ENCODE measurements at regions not wholly inside any gene's neighbourhood (a gene's known extent, or its start where the extent isn't known, plus 50 kb on each side); places are given as distances from the start of the nearest gene placed in this dataset.

- no peak overlapping the region for H3K4me3 ChIP-seq (ENCODE audit: low read length)
- no peak for ATAC-seq
- H3K27ac ChIP-seq (ENCODE audit: low read depth, low read length), result no peak overlapping the region
- H3K9me3 ChIP-seq (ENCODE audit: control insufficient read depth in 2 of 3, low read length in 3 of 3), result no peaks in the 10 kb centered on the region
- H3K36me3 ChIP-seq (ENCODE audit: control insufficient read depth in 2 of 3, insufficient read depth in 3 of 3, low read length in 3 of 3), result no peaks in the 10 kb centered on the region
- ChIA-PET CTCF (no interaction called here), POLR2A (no interaction called here)
- H3K9me3 Mint-ChIP-seq, result peaks cover 0 to 12% (median 0%) of the 10 kb centered on the region in 11 donors
- intact Hi-C loops (cut with micrococcal nuclease), result no loop called here
- H3K4me3 Mint-ChIP-seq, result no peak overlapping the region
- H3K27me3 Mint-ChIP-seq, result peaks cover 0 to 15% (median 7%) of the 10 kb centered on the region in 5 donors
- no peak overlapping the region for H3K27ac Mint-ChIP-seq
- H3K4me1 ChIP-seq (ENCODE audit: control insufficient read depth in 2 of 2, insufficient read depth in 2 of 2, low read length in 2 of 2), result no peaks in the 10 kb centered on the region
- H3K36me3 Mint-ChIP-seq, result peaks cover 0 to 23% (median 0%) of the 10 kb centered on the region in 5 donors
- no peak for DNase-seq
- H3K4me1 Mint-ChIP-seq, result peaks cover 0 to 10% (median 0%) of the 10 kb centered on the region in 7 donors
- H3K27me3 ChIP-seq (ENCODE audit: control insufficient read depth in 2 of 2, insufficient read depth in 2 of 2, low read length in 2 of 2), result no peaks in the 10 kb centered on the region
Observed at GRCh38 chr5:82384034-82384750, 106.0 kb upstream of the RPS23 start.

GRCh38 chr5:82381591-82381990 lies 103.4 kb upstream of the RPS23 start:
- Histone ChIP-seq H3K9me3 (ENCODE audit: control insufficient read depth in 2 of 3, low read length in 3 of 3) (no peaks in the 10 kb centered on the region), H3K36me3 (ENCODE audit: control insufficient read depth in 2 of 3, insufficient read depth in 3 of 3, low read length in 3 of 3) (no peaks in the 10 kb centered on the region), H3K4me1 (ENCODE audit: control insufficient read depth in 2 of 2, insufficient read depth in 2 of 2, low read length in 2 of 2) (no peaks in the 10 kb centered on the region), H3K27me3 (ENCODE audit: control insufficient read depth in 2 of 2, insufficient read depth in 2 of 2, low read length in 2 of 2) (no peaks in the 10 kb centered on the region), H3K27ac (ENCODE audit: low read depth, low read length) (no peak overlapping the region), H3K4me3 (ENCODE audit: low read length) (no peak overlapping the region)
- DNase-seq (no peak), ATAC-seq (no peak)
- no peak overlapping the region for H3K27ac Mint-ChIP-seq
- ChIA-PET CTCF (no interaction called here), POLR2A (no interaction called here)
- H3K9me3 Mint-ChIP-seq, result peaks cover 0 to 14% (median 0%) of the 10 kb centered on the region in 11 donors
- peaks cover 0 to 32% (median 0%) of the 10 kb centered on the region in 5 donors for H3K36me3 Mint-ChIP-seq
- no peak overlapping the region for H3K4me3 Mint-ChIP-seq
- H3K4me1 Mint-ChIP-seq, result peaks cover 0 to 4% (median 0%) of the 10 kb centered on the region in 7 donors
- peaks cover 0 to 9% (median 0%) of the 10 kb centered on the region in 5 donors for H3K27me3 Mint-ChIP-seq
- intact Hi-C loops (cut with micrococcal nuclease), result no loop called here

GRCh38 chr5:82376307-82376706 lies 98.2 kb upstream of the RPS23 start:
- H3K9me3 Mint-ChIP-seq, result peaks cover 0 to 33% (median 0%) of the 10 kb centered on the region in 11 donors
- peaks cover 0 to 47% (median 0%) of the 10 kb centered on the region in 5 donors for H3K36me3 Mint-ChIP-seq
- ChIA-PET POLR2A (no interaction called here), CTCF (no interaction called here)
- intact Hi-C loops (cut with micrococcal nuclease), result no loop called here
- Histone ChIP-seq H3K36me3 (ENCODE audit: control insufficient read depth in 2 of 3, insufficient read depth in 3 of 3, low read length in 3 of 3) (no peaks in the 10 kb centered on the region), H3K4me1 (ENCODE audit: control insufficient read depth in 2 of 2, insufficient read depth in 2 of 2, low read length in 2 of 2) (no peaks in the 10 kb centered on the region), H3K4me3 (ENCODE audit: low read length) (no peak overlapping the region), H3K9me3 (ENCODE audit: control insufficient read depth in 2 of 3, low read length in 3 of 3) (no peaks in the 10 kb centered on the region), H3K27me3 (ENCODE audit: control insufficient read depth in 2 of 2, insufficient read depth in 2 of 2, low read length in 2 of 2) (no peaks in the 10 kb centered on the region), H3K27ac (ENCODE audit: low read depth, low read length) (no peak overlapping the region)
- DNase-seq, result no peak
- peaks cover 0 to 11% (median 4%) of the 10 kb centered on the region in 5 donors for H3K27me3 Mint-ChIP-seq
- no peak overlapping the region for H3K27ac Mint-ChIP-seq
- no peak overlapping the region for H3K4me3 Mint-ChIP-seq
- peaks cover 0 to 20% (median 0%) of the 10 kb centered on the region in 7 donors for H3K4me1 Mint-ChIP-seq
- ATAC-seq, result no peak

DNA sequence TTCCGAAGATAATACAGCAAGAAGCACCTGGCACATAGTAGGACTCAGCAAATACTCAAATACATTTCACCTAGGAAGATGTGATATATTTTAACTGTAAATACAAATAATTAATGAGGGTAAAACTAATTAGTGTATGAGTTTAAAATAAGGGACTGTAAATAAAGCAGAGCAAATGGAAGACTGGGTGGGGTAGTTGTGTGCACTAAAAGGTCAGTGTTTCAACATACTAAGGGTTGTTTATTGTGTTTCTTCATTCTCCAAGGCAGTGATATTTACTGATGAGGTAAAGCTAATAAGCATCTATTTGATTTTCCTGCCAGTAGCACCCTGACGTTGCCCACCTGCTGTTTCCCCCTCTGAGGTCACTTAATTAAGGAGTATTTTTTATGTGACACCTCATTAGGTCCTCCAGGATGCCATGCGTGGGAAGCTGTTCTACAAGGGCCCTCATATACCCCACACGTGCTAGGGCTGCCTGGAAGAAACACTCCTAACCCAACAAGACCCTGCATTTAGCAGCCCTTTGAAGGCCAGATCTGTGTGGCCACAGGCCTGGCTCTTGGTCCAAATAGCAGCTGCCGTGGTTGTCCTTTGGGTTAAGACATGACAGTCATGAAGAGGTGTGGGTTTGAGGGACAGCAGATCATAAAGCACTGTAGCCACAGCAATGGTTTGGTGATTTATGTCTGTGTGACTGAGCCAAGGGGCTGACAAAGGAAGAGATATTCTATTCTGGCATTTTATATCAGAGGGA lies 97.5 kb upstream of the RPS23 start:
- POLR2A ChIA-PET, result no interaction called here
- Mint-ChIP-seq H3K27me3 (peaks cover 0 to 11% (median 4%) of the 10 kb centered on the region in 5 donors), H3K36me3 (peaks cover 0 to 44% (median 0%) of the 10 kb centered on the region in 5 donors), H3K27ac (peak overlapping the region in 1 of 9 donors; percentile 19), H3K4me3 (no peak overlapping the region), H3K9me3 (peaks cover 0 to 30% (median 0%) of the 10 kb centered on the region in 11 donors), H3K4me1 (peaks cover 0 to 20% (median 0%) of the 10 kb centered on the region in 7 donors)
- Histone ChIP-seq H3K27me3 (ENCODE audit: control insufficient read depth in 2 of 2, insufficient read depth in 2 of 2, low read length in 2 of 2) (no peaks in the 10 kb centered on the region), H3K9me3 (ENCODE audit: control insufficient read depth in 2 of 3, low read length in 3 of 3) (no peaks in the 10 kb centered on the region), H3K36me3 (ENCODE audit: control insufficient read depth in 2 of 3, insufficient read depth in 3 of 3, low read length in 3 of 3) (no peaks in the 10 kb centered on the region), H3K27ac (ENCODE audit: low read depth, low read length) (no peak overlapping the region), H3K4me3 (ENCODE audit: low read length) (no peak overlapping the region), H3K4me1 (ENCODE audit: control insufficient read depth in 2 of 2, insufficient read depth in 2 of 2, low read length in 2 of 2) (no peaks in the 10 kb centered on the region)
- ATAC-seq (no peak), DNase-seq (no peak)
- CTCF ChIA-PET, result no interaction called here
- intact Hi-C loops (cut with micrococcal nuclease), result loop anchor here in 1 of 2 donors (2.0 kb wide), 1 partner anchor 19 kb away; no protein-coding TSS in a partner anchor

DNA sequence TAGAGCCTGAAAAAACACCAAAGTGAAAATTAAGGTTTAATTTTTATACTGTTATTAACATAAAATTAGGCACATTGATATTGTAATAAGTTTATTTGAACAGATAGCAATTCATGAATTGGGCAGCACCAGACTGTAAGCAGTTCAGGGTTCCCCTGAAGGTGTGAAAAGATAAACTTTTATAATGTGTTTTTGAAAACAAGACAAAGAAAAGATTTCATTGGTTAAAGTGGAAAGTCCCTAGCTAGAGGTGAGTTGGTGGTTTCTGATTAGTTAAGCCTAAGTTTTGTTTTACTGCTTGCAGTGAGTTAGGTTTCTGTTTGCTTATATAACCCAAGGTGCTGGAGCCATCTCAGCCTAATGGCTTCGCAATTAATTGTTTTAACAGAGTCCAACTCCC lies 96.5 kb upstream of the RPS23 start:
- no peak overlapping the region for H3K27ac ChIP-seq (ENCODE audit: low read depth, low read length)
- H3K9me3 ChIP-seq (ENCODE audit: control insufficient read depth in 2 of 3, low read length in 3 of 3), result no peaks in the 10 kb centered on the region
- Mint-ChIP-seq H3K27ac (peak overlapping the region in 1 of 9 donors; percentile 44), H3K4me3 (no peak overlapping the region), H3K36me3 (peaks cover 0 to 41% (median 0%) of the 10 kb centered on the region in 5 donors), H3K27me3 (peaks cover 0 to 11% (median 0%) of the 10 kb centered on the region in 5 donors), H3K4me1 (peaks cover 0 to 20% (median 0%) of the 10 kb centered on the region in 7 donors), H3K9me3 (peaks cover 0 to 26% (median 0%) of the 10 kb centered on the region in 11 donors)
- DNase-seq (no peak), ATAC-seq (no peak)
- no peaks in the 10 kb centered on the region for H3K36me3 ChIP-seq (ENCODE audit: control insufficient read depth in 2 of 3, insufficient read depth in 3 of 3, low read length in 3 of 3)
- intact Hi-C loops (cut with micrococcal nuclease), result loop anchor here in 1 of 2 donors (2.0 kb wide), 1 partner anchor 18 kb away; no protein-coding TSS in a partner anchor
- CTCF ChIA-PET, result no interaction called here
- no peaks in the 10 kb centered on the region for H3K4me1 ChIP-seq (ENCODE audit: control insufficient read depth in 2 of 2, insufficient read depth in 2 of 2, low read length in 2 of 2)
- H3K27me3 ChIP-seq (ENCODE audit: control insufficient read depth in 2 of 2, insufficient read depth in 2 of 2, low read length in 2 of 2), result no peaks in the 10 kb centered on the region
- POLR2A ChIA-PET, result no interaction called here
- no peak overlapping the region for H3K4me3 ChIP-seq (ENCODE audit: low read length)

- H3K4me1 ChIP-seq (ENCODE audit: control insufficient read depth in 2 of 2, insufficient read depth in 2 of 2, low read length in 2 of 2), result no peaks in the 10 kb centered on the region
- H3K27me3 Mint-ChIP-seq, result peaks cover 0 to 10% (median 5%) of the 10 kb centered on the region in 5 donors
- H3K27ac Mint-ChIP-seq, result no peak overlapping the region
- intact Hi-C loops (cut with micrococcal nuclease), result no loop called here
- no peak for ATAC-seq
- no peaks in the 10 kb centered on the region for H3K9me3 ChIP-seq (ENCODE audit: control insufficient read depth in 2 of 3, low read length in 3 of 3)
- ChIA-PET CTCF (interaction anchor here (1.3 kb wide), 2 partner anchors 16 to 22 kb away, joined by 3 to 4 read pairs; no protein-coding TSS in a partner anchor), POLR2A (no interaction called here)
- H3K9me3 Mint-ChIP-seq, result peaks cover 0 to 8% (median 0%) of the 10 kb centered on the region in 11 donors
- H3K27ac ChIP-seq (ENCODE audit: low read depth, low read length), result no peak overlapping the region
- H3K36me3 ChIP-seq (ENCODE audit: control insufficient read depth in 2 of 3, insufficient read depth in 3 of 3, low read length in 3 of 3), result no peaks in the 10 kb centered on the region
- H3K4me3 Mint-ChIP-seq, result no peak overlapping the region
- H3K27me3 ChIP-seq (ENCODE audit: control insufficient read depth in 2 of 2, insufficient read depth in 2 of 2, low read length in 2 of 2), result no peaks in the 10 kb centered on the region
- H3K4me3 ChIP-seq (ENCODE audit: low read length), result no peak overlapping the region
- DNase-seq, result no peak
- peaks cover 0 to 25% (median 0%) of the 10 kb centered on the region in 7 donors for H3K4me1 Mint-ChIP-seq
- H3K36me3 Mint-ChIP-seq, result peaks cover 0 to 11% (median 0%) of the 10 kb centered on the region in 5 donors
Observed at GRCh38 chr5:82367930-82368329, 89.8 kb upstream of the RPS23 start.
